WTC11 (cell line): ENCODE measurements at regions not wholly inside any gene's neighbourhood (a gene's known extent, or its start where the extent isn't known, plus 50 kb on each side); places are given as distances from the start of the nearest gene placed in this dataset.

Experiments
- TF ChIP-seq, protein P1 (sequence below): fragments of 200-600 bp; IDR thresholded peaks from 2 replicates; pipeline ENCODE4 v1.8.0; 2022; ENCODE audit warnings: antibody characterized with exemption
- TF ChIP-seq, protein P2 (sequence below): sonication (generic); formaldehyde crosslinking; IDR thresholded peaks from 2 replicates; pipeline ENCODE4 v1.8.0; 2022; ENCODE audit warnings: mild to moderate bottlenecking, missing genetic modification reagents
- TF ChIP-seq, protein P3 (sequence below): sonication (generic); formaldehyde crosslinking; IDR thresholded peaks from 2 replicates; pipeline ENCODE4 v1.8.1; 2023; ENCODE audit warnings: mild to moderate bottlenecking, missing genetic modification reagents, borderline replicate concordance
- TF ChIP-seq, protein P4 (sequence below): fragments of 250-450 bp; sonication (Bioruptor Pico); IDR thresholded peaks from 2 replicates; pipeline ENCODE4 v2.1.2; 2022; ENCODE audit warnings: mild to moderate bottlenecking, moderate library complexity

DNA sequence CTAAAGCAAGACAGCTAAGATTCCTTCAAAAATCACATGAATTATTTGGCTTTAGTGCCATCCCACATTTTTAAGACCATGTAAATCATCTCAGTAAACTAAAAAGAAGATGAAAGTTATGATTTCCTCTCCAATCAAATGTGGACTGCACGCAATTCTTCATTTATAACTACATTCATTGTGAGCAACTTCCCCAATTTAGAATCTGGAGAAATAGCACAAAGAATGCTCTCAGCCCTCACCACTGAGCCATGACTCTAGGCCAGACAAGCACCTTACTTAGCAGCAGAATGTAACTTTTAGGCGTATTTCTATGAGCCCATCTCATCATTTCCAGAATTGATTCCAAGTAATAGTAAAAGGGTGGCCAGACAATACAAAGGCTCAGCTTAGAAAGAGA, 616.6 kb downstream of the TLE1 start:
- TF ChIP-seq, protein P1, sequence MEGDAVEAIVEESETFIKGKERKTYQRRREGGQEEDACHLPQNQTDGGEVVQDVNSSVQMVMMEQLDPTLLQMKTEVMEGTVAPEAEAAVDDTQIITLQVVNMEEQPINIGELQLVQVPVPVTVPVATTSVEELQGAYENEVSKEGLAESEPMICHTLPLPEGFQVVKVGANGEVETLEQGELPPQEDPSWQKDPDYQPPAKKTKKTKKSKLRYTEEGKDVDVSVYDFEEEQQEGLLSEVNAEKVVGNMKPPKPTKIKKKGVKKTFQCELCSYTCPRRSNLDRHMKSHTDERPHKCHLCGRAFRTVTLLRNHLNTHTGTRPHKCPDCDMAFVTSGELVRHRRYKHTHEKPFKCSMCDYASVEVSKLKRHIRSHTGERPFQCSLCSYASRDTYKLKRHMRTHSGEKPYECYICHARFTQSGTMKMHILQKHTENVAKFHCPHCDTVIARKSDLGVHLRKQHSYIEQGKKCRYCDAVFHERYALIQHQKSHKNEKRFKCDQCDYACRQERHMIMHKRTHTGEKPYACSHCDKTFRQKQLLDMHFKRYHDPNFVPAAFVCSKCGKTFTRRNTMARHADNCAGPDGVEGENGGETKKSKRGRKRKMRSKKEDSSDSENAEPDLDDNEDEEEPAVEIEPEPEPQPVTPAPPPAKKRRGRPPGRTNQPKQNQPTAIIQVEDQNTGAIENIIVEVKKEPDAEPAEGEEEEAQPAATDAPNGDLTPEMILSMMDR: no peak
- TF ChIP-seq, protein P2, sequence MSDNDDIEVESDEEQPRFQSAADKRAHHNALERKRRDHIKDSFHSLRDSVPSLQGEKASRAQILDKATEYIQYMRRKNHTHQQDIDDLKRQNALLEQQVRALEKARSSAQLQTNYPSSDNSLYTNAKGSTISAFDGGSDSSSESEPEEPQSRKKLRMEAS (CRISPR knock-in tag): no peak
- TF ChIP-seq, protein P3, sequence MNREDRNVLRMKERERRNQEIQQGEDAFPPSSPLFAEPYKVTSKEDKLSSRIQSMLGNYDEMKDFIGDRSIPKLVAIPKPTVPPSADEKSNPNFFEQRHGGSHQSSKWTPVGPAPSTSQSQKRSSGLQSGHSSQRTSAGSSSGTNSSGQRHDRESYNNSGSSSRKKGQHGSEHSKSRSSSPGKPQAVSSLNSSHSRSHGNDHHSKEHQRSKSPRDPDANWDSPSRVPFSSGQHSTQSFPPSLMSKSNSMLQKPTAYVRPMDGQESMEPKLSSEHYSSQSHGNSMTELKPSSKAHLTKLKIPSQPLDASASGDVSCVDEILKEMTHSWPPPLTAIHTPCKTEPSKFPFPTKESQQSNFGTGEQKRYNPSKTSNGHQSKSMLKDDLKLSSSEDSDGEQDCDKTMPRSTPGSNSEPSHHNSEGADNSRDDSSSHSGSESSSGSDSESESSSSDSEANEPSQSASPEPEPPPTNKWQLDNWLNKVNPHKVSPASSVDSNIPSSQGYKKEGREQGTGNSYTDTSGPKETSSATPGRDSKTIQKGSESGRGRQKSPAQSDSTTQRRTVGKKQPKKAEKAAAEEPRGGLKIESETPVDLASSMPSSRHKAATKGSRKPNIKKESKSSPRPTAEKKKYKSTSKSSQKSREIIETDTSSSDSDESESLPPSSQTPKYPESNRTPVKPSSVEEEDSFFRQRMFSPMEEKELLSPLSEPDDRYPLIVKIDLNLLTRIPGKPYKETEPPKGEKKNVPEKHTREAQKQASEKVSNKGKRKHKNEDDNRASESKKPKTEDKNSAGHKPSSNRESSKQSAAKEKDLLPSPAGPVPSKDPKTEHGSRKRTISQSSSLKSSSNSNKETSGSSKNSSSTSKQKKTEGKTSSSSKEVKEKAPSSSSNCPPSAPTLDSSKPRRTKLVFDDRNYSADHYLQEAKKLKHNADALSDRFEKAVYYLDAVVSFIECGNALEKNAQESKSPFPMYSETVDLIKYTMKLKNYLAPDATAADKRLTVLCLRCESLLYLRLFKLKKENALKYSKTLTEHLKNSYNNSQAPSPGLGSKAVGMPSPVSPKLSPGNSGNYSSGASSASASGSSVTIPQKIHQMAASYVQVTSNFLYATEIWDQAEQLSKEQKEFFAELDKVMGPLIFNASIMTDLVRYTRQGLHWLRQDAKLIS (CRISPR knock-in tag): no peak
- TF ChIP-seq, protein P4, sequence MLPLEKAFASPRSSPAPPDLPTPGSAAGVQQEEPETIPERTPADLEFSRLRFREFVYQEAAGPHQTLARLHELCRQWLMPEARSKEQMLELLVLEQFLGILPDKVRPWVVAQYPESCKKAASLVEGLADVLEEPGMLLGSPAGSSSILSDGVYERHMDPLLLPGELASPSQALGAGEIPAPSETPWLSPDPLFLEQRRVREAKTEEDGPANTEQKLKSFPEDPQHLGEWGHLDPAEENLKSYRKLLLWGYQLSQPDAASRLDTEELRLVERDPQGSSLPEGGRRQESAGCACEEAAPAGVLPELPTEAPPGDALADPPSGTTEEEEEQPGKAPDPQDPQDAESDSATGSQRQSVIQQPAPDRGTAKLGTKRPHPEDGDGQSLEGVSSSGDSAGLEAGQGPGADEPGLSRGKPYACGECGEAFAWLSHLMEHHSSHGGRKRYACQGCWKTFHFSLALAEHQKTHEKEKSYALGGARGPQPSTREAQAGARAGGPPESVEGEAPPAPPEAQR (CRISPR knock-in tag): no peak
